Stimulated activated naive CD8-positive, alpha-beta T cell treated with anti-CD3 and anti-CD28 coated beads, Interleukin-15, amount 100 ng/mL, for 72 hours (primary cell): ENCODE measurements at regions not wholly inside any gene's neighbourhood (a gene's known extent, or its start where the extent isn't known, plus 50 kb on each side); places are given as distances from the start of the nearest gene placed in this dataset.
"Not testable (repeated sequence)": the region's sequence is repeated elsewhere in the genome, so short reads cannot be mapped to it uniquely, and the experiment has no call there.

Source experiments
- ATAC-seq: fragments of 150-1000 bp; cut with Tn5 transposase; 2 replicates; pipeline ENCODE4 v1.10.0; 2021; ENCODE audit warnings: mild to moderate bottlenecking, moderate library complexity
- DNase-seq, 2 donors: peaks; one replicate each; pipeline ENCODE4 v3.0.0; 2021 to 2022
- H3K27ac Mint-ChIP-seq, 2 donors: one replicate each; pipeline ENCODE4 v1.8.0; 2022; ENCODE audit warnings: mild to moderate bottlenecking in 2 of 2, mixed read lengths in 2 of 2, moderate library complexity in 2 of 2
- H3K27me3 Mint-ChIP-seq: one replicate; pipeline ENCODE4 v1.8.0; 2022; ENCODE audit warnings: mixed read lengths
- H3K4me1 Mint-ChIP-seq: one replicate; pipeline ENCODE4 v1.8.0; 2022; ENCODE audit warnings: mild to moderate bottlenecking, mixed read lengths
- H3K4me3 Mint-ChIP-seq, 2 donors: one replicate each; pipeline ENCODE4 v1.8.0; 2022; ENCODE audit warnings: mild to moderate bottlenecking in 2 of 2, mixed read lengths in 2 of 2, moderate library complexity in 1 of 2
- H3K9me3 Mint-ChIP-seq, 2 donors: one replicate each; pipeline ENCODE4 v1.8.0; 2022; ENCODE audit warnings: mixed read lengths in 2 of 2

GRCh38 chr18:75981102-75981501, 513.9 kb downstream of the ZNF516 start:
- DNase-seq (no peak), ATAC-seq (no peak)
- Mint-ChIP-seq H3K4me3 (no peak overlapping the region), H3K9me3 (no peaks in the 10 kb centered on the region), H3K4me1 (no peaks in the 10 kb centered on the region), H3K27me3 (peaks cover 6% of the 10 kb centered on the region), H3K27ac (no peak overlapping the region)

DNA sequence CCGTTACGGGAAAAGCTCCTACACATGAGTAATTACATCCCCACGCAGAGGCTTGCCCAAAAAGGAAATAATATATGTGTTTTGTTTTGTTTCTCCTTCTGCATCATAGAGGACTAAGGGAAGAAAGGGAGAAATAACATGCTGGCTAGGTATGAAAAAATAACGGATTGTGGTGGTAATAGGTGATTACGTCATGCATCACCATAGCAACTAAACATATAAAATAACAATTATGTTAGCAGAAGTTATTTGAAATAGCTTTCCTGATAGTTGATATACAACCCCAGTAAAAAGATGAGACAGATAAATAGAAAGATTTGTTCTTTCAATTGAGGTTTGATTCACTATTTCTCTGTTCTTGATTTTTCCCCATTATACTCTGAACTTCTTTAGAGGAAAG, 518.0 kb downstream of the ZNF516 start:
- ATAC-seq (no peak), DNase-seq (no peak)
- no peaks in the 10 kb centered on the region for H3K4me1 Mint-ChIP-seq
- H3K27me3 Mint-ChIP-seq: peaks cover 17% of the 10 kb centered on the region
- H3K9me3 Mint-ChIP-seq: no peaks in the 10 kb centered on the region
- no peak overlapping the region for H3K4me3 Mint-ChIP-seq
- H3K27ac Mint-ChIP-seq: no peak overlapping the region

GRCh38 chr18:75970212-75970611, 524.8 kb downstream of the ZNF516 start:
- H3K9me3 Mint-ChIP-seq: no peaks in the 10 kb centered on the region
- H3K4me3 Mint-ChIP-seq: no peak overlapping the region
- H3K27ac Mint-ChIP-seq: no peak overlapping the region

DNA sequence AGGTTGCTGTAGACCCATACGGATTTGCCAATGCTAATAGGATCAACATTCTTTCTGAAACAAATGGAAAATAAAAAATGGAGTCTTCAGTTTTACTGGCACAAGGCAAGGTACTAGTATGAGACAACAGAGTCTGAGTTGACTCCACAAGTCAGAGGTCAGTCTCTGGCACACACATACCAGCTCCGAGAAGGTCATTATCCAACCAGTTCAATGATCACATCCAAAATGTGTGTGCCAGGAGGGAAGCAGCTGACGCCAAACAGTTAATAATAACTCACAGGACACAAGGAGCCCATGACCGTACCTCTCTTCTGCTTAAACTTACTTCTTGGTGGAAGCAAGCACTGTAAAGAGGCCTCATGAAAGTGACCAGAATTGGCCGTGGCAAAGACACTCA, 528.6 kb downstream of the ZNF516 start:
- ATAC-seq (no peak), DNase-seq (no peak)
- Mint-ChIP-seq H3K27ac (no peak overlapping the region), H3K9me3 (no peaks in the 10 kb centered on the region), H3K4me3 (no peak overlapping the region), H3K27me3 (no peaks in the 10 kb centered on the region), H3K4me1 (no peaks in the 10 kb centered on the region)

More at GRCh38 chr18:75970212-75970611, 524.8 kb downstream of the ZNF516 start:
- no peak for DNase-seq
- Mint-ChIP-seq H3K27me3 (peaks cover 8% of the 10 kb centered on the region), H3K4me1 (no peaks in the 10 kb centered on the region)
- ATAC-seq: no peak

DNA sequence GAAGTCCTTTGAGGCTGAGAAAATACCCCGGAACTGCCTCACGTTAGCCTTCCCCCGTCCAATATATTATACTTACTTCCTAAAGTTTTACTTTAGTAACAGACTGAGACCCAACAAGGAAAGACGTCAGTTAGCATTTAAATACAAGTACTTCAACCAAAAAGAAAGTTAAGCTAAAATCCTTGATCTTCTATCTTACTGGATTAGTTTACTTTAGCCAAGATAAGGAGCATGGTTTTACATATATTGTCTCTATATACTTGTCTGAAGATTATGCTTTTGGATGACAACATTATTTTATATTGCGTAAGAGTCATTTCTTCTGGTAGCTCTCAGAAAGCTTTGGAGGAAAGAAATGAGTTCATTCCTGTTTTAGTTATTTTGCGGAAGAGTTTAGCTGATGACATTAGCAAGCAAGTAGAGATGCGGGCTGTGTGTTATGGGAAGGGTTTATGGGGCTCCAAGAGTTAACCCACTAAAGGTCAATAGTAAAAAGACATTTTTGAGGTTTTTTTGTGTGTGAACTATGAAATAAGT, 532.9 kb downstream of the ZNF516 start:
- no peak for DNase-seq
- Mint-ChIP-seq H3K27ac (no peak overlapping the region), H3K27me3 (no peaks in the 10 kb centered on the region), H3K4me1 (no peaks in the 10 kb centered on the region), H3K4me3 (no peak overlapping the region), H3K9me3 (no peaks in the 10 kb centered on the region)
- ATAC-seq: no peak

GRCh38 chr18:75960356-75960755, 532.9 kb upstream of the SMIM21 start:
- H3K4me1 Mint-ChIP-seq, H3K27ac Mint-ChIP-seq, H3K9me3 Mint-ChIP-seq, H3K27me3 Mint-ChIP-seq, ATAC-seq, H3K4me3 Mint-ChIP-seq, DNase-seq: not testable (repeated sequence)

- no peaks in the 10 kb centered on the region for H3K4me1 Mint-ChIP-seq
- ATAC-seq (no peak), DNase-seq (no peak)
- H3K4me3 Mint-ChIP-seq: no peak overlapping the region
- no peaks in the 10 kb centered on the region for H3K9me3 Mint-ChIP-seq
- no peak overlapping the region for H3K27ac Mint-ChIP-seq
- H3K27me3 Mint-ChIP-seq: peaks cover 9% of the 10 kb centered on the region
These were observed 531.6 kb upstream of the SMIM21 start for GRCh38 chr18:75959150-75959549.

GRCh38 chr18:75958683-75959082, 531.2 kb upstream of the SMIM21 start:
- no peak overlapping the region for H3K4me3 Mint-ChIP-seq
- no peaks in the 10 kb centered on the region for H3K9me3 Mint-ChIP-seq

GRCh38 chr18:75945265-75945933, 517.9 kb upstream of the SMIM21 start:
- ATAC-seq (no peak), DNase-seq (no peak)
- Mint-ChIP-seq H3K27ac (no peak overlapping the region), H3K9me3 (peaks cover 15 to 26% of the 10 kb centered on the region in 2 donors), H3K27me3 (no peaks in the 10 kb centered on the region), H3K4me3 (no peak overlapping the region), H3K4me1 (no peaks in the 10 kb centered on the region)

More at GRCh38 chr18:75958683-75959082, 531.2 kb upstream of the SMIM21 start:
- H3K27me3 Mint-ChIP-seq: peaks cover 12% of the 10 kb centered on the region
- DNase-seq (no peak), ATAC-seq (no peak)
- H3K27ac Mint-ChIP-seq: no peak overlapping the region
- H3K4me1 Mint-ChIP-seq: no peaks in the 10 kb centered on the region

DNA sequence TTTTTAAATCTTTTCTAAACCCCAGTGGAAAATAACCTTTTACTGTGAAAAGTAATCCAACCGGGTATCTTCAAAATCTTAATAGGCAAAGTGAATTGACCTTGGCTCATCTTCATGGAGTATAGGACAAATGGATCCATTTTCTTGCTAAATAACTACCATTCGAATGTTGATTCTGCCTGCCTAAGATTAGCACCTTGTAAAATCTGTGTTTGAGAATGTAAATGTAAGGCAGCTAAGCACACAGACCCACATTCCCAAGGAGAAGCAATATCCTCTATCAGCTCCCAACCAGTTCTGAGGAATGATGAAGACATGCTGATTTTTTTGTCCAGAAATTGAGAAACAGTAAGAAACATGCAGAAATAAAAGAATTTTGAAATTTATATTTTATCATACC, 509.8 kb upstream of the SMIM21 start:
- peaks cover 0 to 8% of the 10 kb centered on the region in 2 donors for H3K9me3 Mint-ChIP-seq
- no peak overlapping the region for H3K4me3 Mint-ChIP-seq
- H3K27me3 Mint-ChIP-seq: peaks cover 4% of the 10 kb centered on the region
- no peak for ATAC-seq
- DNase-seq: no peak
- no peak overlapping the region for H3K27ac Mint-ChIP-seq
- H3K4me1 Mint-ChIP-seq: no peaks in the 10 kb centered on the region

GRCh38 chr18:75936862-75937261, 509.4 kb upstream of the SMIM21 start:
- ATAC-seq: no peak
- DNase-seq: no peak
- Mint-ChIP-seq H3K4me1 (no peaks in the 10 kb centered on the region), H3K27ac (no peak overlapping the region), H3K4me3 (no peak overlapping the region), H3K27me3 (peaks cover 9% of the 10 kb centered on the region), H3K9me3 (peaks cover 0 to 8% of the 10 kb centered on the region in 2 donors)

DNA sequence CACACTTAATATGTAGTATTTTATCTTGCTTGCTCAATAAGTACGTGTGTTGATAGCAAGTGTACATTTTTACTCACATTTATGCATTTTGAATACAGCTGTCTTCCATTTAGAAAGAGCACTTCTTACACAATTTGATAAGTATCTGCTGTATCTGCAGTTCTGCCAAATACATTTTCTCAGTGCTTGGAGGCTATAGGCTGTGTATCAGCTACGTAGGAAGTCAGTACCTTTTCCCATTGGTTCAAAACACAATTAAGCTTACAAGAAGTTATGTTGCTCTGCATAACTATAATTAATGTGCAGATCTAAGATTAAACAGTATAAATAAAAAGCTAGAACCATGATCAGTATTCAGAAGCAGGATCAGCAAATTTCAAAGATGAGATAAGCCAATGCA, 503.6 kb upstream of the SMIM21 start:
- ATAC-seq: no peak
- no peak for DNase-seq
- Mint-ChIP-seq H3K4me3 (no peak overlapping the region), H3K4me1 (no peaks in the 10 kb centered on the region), H3K27me3 (peaks cover 9% of the 10 kb centered on the region), H3K27ac (no peak overlapping the region), H3K9me3 (peaks cover 0 to 4% of the 10 kb centered on the region in 2 donors)

DNA sequence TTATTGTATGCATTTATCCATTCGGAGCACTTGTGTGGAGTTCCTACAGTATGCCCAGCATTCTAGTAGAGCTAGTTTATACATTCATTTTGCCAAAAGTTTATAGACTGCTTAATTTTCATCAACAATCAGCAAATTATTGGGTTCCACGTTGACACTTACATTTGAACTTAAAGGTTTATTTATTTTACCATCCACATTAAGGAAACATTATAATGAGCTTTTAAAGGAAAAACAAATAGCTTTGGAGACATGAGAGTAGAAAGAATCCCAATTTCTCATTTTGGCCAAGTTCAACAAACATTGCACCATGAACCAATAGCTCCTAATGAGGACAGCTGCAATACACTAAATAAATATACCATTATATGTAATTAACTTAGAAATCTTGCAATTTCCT, 501.2 kb upstream of the SMIM21 start:
- Mint-ChIP-seq H3K9me3 (no peaks in the 10 kb centered on the region), H3K4me3 (no peak overlapping the region), H3K27ac (no peak overlapping the region), H3K27me3 (peaks cover 9% of the 10 kb centered on the region), H3K4me1 (no peaks in the 10 kb centered on the region)
- DNase-seq (no peak), ATAC-seq (no peak)

- H3K4me1 Mint-ChIP-seq: no peaks in the 10 kb centered on the region
- peaks cover 9% of the 10 kb centered on the region for H3K27me3 Mint-ChIP-seq
- no peak overlapping the region for H3K4me3 Mint-ChIP-seq
- H3K9me3 Mint-ChIP-seq: peaks cover 0 to under 1% of the 10 kb centered on the region in 2 donors
- no peak for DNase-seq
- H3K27ac Mint-ChIP-seq: no peak overlapping the region
- no peak for ATAC-seq
These were observed 500.3 kb upstream of the SMIM21 start for GRCh38 chr18:75927791-75928190.

- DNase-seq (no peak), ATAC-seq (no peak)
- Mint-ChIP-seq H3K9me3 (peaks cover 0 to 6% of the 10 kb centered on the region in 2 donors), H3K27ac (no peak overlapping the region), H3K27me3 (no peaks in the 10 kb centered on the region), H3K4me3 (no peak overlapping the region), H3K4me1 (no peaks in the 10 kb centered on the region)
These were observed 499.3 kb upstream of the SMIM21 start for GRCh38 chr18:75926811-75927210.

DNA sequence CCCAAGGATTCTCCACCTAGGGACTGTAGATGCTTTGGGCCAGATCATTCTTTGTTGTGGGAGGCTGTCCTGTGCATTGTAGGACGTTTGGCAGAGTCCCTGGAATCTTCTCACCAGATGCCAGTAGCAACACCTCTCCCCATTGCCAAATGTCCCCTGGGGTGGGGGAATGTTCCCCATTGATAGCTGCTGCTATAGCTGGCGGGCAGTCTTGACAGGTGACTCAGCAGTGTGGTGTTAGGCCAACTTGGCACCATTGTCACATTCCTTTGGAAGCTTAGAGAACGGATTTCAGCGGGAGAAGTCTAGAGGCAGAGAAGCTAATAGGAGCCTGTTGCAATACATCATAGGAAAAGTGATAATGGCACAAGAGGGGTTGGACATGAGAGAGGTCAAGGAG, 495.7 kb upstream of the SMIM21 start:
- peak; percentile 18 for ATAC-seq
- Mint-ChIP-seq H3K9me3 (peaks cover 0 to 6% of the 10 kb centered on the region in 2 donors), H3K4me3 (no peak overlapping the region), H3K27me3 (peaks cover 8% of the 10 kb centered on the region), H3K27ac (no peak overlapping the region), H3K4me1 (no peaks in the 10 kb centered on the region)
- no peak for DNase-seq

- no peaks in the 10 kb centered on the region for H3K9me3 Mint-ChIP-seq
- no peak overlapping the region for H3K27ac Mint-ChIP-seq
- ATAC-seq: peak; percentile 55
- no peaks in the 10 kb centered on the region for H3K4me1 Mint-ChIP-seq
- no peak overlapping the region for H3K4me3 Mint-ChIP-seq
- peaks cover 42% of the 10 kb centered on the region for H3K27me3 Mint-ChIP-seq
- no peak for DNase-seq
These were observed 489.1 kb upstream of the SMIM21 start for GRCh38 chr18:75916624-75916982.
